ENCODE measurements at regions not wholly inside any gene's neighbourhood (a gene's known extent, or its start where the extent isn't known, plus 50 kb on each side); places are given as distances from the start of the nearest gene placed in this dataset.
A peak's percentile ranks its signal among the peaks of the same experiment; 100 is the strongest.
"Not testable (repeated sequence)": the region's sequence is repeated elsewhere in the genome, so short reads cannot be mapped to it uniquely, and the experiment has no call there.

DNA sequence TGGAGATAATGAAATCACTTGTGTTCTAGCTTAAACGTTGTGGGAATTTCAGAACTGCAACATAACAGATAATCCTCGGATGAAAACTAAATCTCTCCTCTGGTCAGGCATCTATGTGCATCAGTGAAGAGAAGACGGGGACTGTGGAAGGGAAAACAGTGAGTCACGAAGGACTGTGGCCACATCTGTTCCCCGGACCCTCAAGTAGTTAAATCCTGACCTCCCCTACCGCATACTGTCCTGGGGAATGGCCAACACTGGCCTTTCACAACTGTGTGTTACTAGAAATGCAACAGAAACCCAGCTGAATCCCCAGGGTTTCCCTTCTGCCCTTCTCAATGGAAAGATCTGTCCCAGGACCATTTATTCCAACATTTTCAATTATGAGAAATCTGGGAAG lies 124.6 kb upstream of the EFCAB3 start:
- in situ Hi-C loops (cut with MboI; ENCODE audit: low pct_unique_long_range_greater_than_20kb, low sequenced_read_pairs, unreplicated experiment); DNase-seq (ENCODE audit: low spot score): not testable (repeated sequence)

DNA sequence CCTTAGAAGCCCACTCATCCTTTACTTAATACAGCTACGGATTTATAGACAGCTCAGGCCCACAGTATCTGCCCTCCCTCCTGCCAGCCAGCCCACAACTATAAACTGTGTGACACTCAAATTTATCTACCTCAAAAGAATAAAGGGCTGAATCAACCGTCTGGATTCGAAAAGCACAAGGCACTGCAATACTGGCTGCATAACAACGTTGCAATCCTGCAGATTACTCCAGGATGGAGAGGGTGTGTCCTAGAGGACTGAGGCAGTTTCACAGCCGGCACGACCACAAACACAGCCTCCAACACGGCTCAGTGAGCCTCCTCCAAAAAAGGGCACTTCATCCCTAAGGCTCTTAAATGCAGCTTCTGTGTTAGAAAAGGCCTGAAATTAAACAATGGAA lies 138.3 kb upstream of the EFCAB3 start:
- in situ Hi-C loops (cut with MboI; ENCODE audit: low pct_unique_long_range_greater_than_20kb, low sequenced_read_pairs, unreplicated experiment); DNase-seq (ENCODE audit: low spot score): not testable (repeated sequence)

DNA sequence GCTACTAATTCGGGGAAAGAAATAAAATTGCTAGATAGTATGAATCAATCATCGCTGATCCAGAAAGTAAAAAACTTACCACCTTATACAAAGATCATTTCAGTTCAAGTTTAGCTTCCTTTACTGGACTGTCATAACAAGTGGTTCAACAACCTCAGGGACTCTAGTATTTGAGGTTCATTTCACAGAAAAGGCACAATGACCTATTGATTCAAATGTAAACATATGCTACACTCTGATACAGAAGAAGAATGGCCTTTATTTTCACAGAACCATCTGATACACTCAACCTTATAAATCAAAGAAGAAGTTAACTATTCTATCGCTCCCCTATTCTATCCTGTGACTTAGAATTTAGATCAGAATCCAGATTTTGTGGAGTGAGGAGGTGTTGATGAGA lies 140.8 kb upstream of the EFCAB3 start:
- DNase-seq (ENCODE audit: low spot score); in situ Hi-C loops (cut with MboI; ENCODE audit: low pct_unique_long_range_greater_than_20kb, low sequenced_read_pairs, unreplicated experiment): not testable (repeated sequence)

DNA sequence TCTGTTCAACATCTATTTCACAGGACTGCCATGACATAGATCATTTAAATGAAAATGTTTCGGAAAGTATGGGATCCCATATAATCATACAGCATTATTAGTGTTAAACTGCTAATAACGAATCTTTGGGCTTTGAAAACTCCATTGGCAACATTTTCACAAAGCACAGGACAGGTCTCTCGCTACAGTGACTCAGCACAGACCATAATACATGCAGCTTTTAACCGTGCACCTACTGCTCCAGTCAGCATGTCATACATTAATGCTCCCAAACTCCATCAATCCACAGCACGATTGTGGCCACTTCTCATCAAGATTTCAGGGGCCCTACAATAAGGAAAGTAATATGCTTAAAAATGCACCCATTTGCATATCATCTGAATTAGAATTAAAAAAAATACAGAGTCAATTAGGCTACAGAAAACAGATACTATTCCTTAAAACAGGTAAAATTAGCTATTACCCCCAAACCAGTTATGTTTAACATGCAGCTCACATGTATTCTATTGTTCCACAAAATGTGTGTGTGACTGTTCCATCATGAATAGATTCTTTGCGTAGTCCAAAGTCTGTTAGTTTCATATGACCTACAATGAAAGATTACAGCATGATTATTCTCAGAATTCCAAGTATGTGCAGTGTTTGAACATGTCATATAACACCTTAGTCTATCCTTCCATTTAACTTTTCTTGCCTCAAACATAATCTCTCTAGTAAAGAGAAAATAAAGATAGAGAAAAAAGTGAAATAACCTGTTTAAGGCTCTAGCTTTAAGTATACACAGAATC lies 141.6 kb upstream of the EFCAB3 start:
- in situ Hi-C loops (cut with MboI; ENCODE audit: low pct_unique_long_range_greater_than_20kb, low sequenced_read_pairs, unreplicated experiment); DNase-seq (ENCODE audit: low spot score): not testable (repeated sequence)

DNA sequence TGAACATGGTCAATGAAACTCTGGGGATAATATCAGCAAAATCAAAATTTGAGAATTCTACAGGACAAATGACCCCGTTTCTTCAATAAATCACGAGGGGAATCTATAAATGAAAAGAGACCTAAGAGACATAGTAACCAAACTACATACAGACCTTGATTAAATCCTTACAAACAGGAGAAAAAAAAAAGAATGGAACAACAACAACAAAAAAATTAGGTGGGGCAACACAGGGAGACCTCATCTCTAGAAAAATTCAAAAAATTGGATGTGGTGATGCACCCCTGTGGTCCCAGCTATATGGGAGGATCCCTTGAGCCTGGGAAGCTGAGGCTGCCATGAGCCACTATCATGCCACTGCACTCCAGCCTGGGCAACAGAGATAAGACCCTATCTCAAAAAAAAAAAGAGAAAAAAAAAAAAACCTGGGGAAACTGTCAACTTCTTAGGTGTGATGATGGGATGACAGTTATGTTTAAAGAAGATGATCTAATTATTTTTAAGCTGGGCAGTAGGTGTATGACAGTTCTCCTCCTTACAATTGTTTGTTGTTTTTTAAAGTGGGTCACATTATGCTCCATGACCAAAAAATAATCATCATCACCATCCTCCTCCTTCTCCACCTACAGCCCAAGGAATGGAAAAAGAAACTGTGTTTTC lies 146.4 kb upstream of the EFCAB3 start:
- DNase-seq (ENCODE audit: low spot score); in situ Hi-C loops (cut with MboI; ENCODE audit: low pct_unique_long_range_greater_than_20kb, low sequenced_read_pairs, unreplicated experiment): not testable (repeated sequence)

DNA sequence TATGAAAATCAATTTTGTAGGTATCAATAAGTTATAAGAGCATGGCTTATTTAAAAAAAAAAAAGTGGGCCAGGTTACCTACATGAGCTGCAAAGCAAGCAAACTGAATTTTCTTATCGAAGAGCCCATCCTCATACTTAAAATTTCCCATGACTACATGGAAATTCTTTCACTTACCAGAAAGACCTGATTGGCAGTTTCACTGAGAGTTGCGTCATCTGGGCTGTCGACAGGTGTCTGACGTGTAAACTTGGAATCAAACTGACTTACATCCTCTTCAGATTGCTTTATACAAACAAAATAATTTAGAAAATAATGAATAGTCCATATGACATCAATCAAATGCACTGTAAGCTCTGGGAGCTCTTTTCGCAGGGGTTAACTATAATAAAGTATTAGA lies 149.1 kb upstream of the EFCAB3 start:
- in situ Hi-C loops (cut with MboI; ENCODE audit: low pct_unique_long_range_greater_than_20kb, low sequenced_read_pairs, unreplicated experiment); DNase-seq (ENCODE audit: low spot score): not testable (repeated sequence)

DNA sequence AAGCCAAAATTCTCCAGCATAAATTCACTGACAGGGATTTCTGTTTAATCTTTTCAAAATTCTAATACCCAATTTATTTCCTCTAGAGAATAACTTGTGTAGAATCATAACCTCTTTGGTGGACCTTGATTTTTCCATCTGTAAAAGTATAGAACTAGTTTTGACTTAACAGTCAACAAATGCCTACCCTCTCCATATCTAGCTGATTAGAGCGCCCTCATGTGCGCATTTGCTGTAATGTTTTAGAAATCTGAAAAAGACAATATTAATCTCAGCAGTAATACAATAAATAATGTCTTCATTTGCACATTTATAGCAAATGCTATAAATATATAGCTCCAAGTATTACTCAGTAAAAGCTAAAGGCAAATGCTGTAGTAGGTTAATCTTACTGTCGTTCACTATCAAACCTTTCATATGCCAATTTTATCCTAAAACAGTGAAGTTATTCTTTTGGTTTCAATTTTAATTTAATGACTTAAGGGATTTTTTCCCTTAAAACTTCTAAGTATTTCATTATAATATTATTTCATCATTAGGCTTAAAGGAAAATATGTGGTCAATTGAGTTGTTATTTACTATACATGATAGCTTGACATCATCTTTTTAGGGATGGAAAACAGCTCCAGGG lies 153.6 kb upstream of the EFCAB3 start:
- DNase-seq (ENCODE audit: low spot score); in situ Hi-C loops (cut with MboI; ENCODE audit: low pct_unique_long_range_greater_than_20kb, low sequenced_read_pairs, unreplicated experiment): not testable (repeated sequence)
- TF ChIP-seq, protein P1, sequence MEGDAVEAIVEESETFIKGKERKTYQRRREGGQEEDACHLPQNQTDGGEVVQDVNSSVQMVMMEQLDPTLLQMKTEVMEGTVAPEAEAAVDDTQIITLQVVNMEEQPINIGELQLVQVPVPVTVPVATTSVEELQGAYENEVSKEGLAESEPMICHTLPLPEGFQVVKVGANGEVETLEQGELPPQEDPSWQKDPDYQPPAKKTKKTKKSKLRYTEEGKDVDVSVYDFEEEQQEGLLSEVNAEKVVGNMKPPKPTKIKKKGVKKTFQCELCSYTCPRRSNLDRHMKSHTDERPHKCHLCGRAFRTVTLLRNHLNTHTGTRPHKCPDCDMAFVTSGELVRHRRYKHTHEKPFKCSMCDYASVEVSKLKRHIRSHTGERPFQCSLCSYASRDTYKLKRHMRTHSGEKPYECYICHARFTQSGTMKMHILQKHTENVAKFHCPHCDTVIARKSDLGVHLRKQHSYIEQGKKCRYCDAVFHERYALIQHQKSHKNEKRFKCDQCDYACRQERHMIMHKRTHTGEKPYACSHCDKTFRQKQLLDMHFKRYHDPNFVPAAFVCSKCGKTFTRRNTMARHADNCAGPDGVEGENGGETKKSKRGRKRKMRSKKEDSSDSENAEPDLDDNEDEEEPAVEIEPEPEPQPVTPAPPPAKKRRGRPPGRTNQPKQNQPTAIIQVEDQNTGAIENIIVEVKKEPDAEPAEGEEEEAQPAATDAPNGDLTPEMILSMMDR (IDR thresholded peaks at IDR 0.05; ENCODE audit: extremely low read depth, insufficient read depth, missing control alignments), result peak; percentile 11

DNA sequence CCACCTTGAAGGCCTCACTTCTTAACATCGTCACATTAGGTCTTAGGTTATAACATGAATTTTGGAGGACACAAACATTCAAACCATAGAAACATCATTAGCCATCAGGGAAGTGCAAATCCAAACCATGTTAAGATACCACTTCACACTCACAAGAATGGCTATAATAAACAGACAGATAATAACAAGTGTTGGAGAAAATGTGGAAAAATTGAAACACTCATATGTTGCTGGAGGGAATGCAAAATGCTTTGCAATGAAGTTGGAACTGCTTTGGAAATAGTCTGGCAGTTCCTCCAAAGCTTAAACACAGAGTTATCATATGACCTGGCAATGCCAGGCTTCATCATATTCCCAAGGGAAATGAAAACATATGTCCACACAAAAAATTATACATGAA lies 156.8 kb upstream of the EFCAB3 start:
- in situ Hi-C loops (cut with MboI; ENCODE audit: low pct_unique_long_range_greater_than_20kb, low sequenced_read_pairs, unreplicated experiment); DNase-seq (ENCODE audit: low spot score): not testable (repeated sequence)

DNA sequence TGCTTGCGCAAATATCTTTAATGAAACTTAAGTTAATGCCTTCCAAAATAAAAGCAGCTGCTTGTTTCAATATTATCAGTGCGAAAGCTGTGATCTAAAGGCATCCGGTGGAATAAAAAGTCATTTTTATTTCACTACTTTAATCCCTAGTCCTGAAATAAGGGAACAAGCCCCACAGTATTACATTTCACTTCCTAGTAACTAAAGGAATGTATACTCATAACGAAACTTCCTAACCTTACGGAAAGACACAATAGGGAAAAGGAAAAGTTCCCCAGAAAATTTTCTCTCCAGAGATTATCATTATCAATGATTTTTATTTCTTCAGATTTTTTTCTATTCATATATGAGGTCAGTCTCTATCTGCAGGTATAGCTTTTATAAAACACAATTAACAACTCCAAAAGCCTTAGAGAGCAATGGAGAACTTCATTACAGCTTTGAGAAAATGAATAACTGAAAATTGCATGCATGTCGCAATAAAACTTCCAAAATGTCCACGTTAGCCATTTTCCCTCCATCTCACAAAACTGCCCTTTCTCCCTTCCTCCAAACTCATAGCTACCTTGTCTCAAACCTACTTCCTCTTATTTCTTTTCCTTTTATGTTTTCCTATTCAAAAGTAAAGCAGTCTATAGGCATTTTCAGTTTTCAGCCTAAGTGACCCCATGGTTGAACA lies 154.3 kb upstream of the MED13 start:
- TF ChIP-seq, protein P1 (IDR thresholded peaks at IDR 0.05; ENCODE audit: extremely low read depth, insufficient read depth, missing control alignments), result no peak

DNA sequence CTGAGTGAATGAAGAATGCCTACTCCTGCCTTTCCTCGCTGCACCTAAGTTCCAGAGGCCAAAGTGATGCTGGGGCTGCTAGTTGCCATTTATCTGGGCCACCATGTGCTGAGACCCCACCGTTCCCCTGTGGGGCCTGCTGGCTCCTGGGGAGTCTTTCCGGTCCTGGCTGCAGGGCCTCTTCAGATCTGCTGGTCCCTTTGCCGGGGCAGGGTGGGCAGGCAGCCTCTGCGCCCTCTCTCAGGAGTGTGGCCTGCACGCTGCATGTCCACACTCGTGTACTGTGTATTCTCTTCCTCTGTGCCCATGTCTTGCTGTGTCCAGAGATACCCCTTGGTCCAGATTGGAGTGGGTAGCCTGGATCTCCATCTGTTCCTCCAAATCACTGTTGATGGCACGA lies 151.8 kb upstream of the MED13 start:
- DNase-seq (ENCODE audit: low spot score), result no peak
- in situ Hi-C loops (cut with MboI; ENCODE audit: low pct_unique_long_range_greater_than_20kb, low sequenced_read_pairs, unreplicated experiment), result no loop called here
- TF ChIP-seq, protein P1 (IDR thresholded peaks at IDR 0.05; ENCODE audit: extremely low read depth, insufficient read depth, missing control alignments), result no peak

More for the DNA sequence above, 154.3 kb upstream of the MED13 start:
- no peak for DNase-seq (ENCODE audit: low spot score)
- in situ Hi-C loops (cut with MboI; ENCODE audit: low pct_unique_long_range_greater_than_20kb, low sequenced_read_pairs, unreplicated experiment), result no loop called here

DNA sequence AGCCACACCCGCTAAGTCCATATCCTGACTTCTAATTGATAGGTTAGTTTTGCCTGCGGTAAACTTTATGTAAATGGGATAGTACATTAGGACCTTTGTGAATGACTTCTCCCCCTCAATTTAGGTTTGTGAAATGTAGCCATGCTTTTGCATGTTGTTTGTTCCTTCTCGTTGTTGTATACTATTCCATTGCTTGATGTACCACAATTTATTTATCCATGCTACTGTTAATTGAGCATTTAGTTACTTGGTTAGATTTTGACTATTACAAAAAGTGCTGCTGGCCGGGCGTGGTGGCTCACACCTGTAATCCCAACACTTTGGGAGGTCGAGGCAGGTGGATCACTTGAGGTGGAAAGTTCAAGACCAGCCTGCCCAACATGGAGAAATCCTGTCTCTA lies 150.8 kb upstream of the MED13 start:
- in situ Hi-C loops (cut with MboI; ENCODE audit: low pct_unique_long_range_greater_than_20kb, low sequenced_read_pairs, unreplicated experiment); DNase-seq (ENCODE audit: low spot score): not testable (repeated sequence)
